GM12878 (cell line): ENCODE measurements at regions not wholly inside any gene's neighbourhood (a gene's known extent, or its start where the extent isn't known, plus 50 kb on each side); places are given as distances from the start of the nearest gene placed in this dataset.

Experiments
- ASH2L ChIP-seq: fragments of 300-600, 200-600 bp; sonication (generic); IDR thresholded peaks from 2 replicates; pipeline ENCODE4 v1.6.1; 2017; ENCODE audit warnings: low read depth, mild to moderate bottlenecking, borderline replicate concordance
- ATF3 ChIP-seq: IDR thresholded peaks from 2 replicates; pipeline ENCODE4 v1.6.1; 2011; ENCODE audit warnings: low read depth, mild to moderate bottlenecking, low read length, moderate library complexity, borderline replicate concordance; ENCODE audit errors: extremely low read depth
- BRCA1 ChIP-seq: IDR thresholded peaks from 2 replicates; pipeline ENCODE4 v1.6.1; 2011; ENCODE audit warnings: low read depth, low read length, improper control_type of control experiment
- CHD4 ChIP-seq: fragments of 200-600 bp; sonication (generic); IDR thresholded peaks from 2 replicates; pipeline ENCODE4 v1.6.1; 2016; ENCODE audit warnings: mild to moderate bottlenecking
- CREM ChIP-seq: IDR thresholded peaks from 2 replicates; pipeline ENCODE4 v1.6.1; 2014; ENCODE audit warnings: antibody characterized with exemption, low read depth
- FOXM1 ChIP-seq: IDR thresholded peaks from 2 replicates; pipeline ENCODE4 v1.6.1; 2012; ENCODE audit warnings: low read depth, mild to moderate bottlenecking, inconsistent platforms, low read length, moderate library complexity
- IRF4 ChIP-seq: IDR thresholded peaks from 2 replicates; pipeline ENCODE4 v1.6.1; 2011; ENCODE audit warnings: low read depth, low read length
- IRF5 ChIP-seq: fragments of 450-650 bp; IDR thresholded peaks from 2 replicates; pipeline ENCODE4 v1.6.1; 2017; ENCODE audit warnings: borderline replicate concordance
- SMAD1 ChIP-seq: fragments of 450-650 bp; IDR thresholded peaks from 2 replicates; pipeline ENCODE4 v1.6.1; 2018; ENCODE audit warnings: mild to moderate bottlenecking, low read depth; ENCODE audit not compliant: partially characterized antibody
- WRNIP1 ChIP-seq: IDR thresholded peaks from 2 replicates; pipeline ENCODE4 v1.6.1; 2011; ENCODE audit warnings: low read depth, low read length, improper control_type of control experiment, borderline replicate concordance
- YY1 ChIP-seq: IDR thresholded peaks from 2 replicates; pipeline ENCODE4 v1.6.1; 2011; ENCODE audit warnings: low read depth, mild to moderate bottlenecking, low read length
- ZNF207 ChIP-seq: fragments of 450-650 bp; IDR thresholded peaks from 2 replicates; pipeline ENCODE4 v1.6.1; 2014; ENCODE audit warnings: antibody characterized with exemption, mild to moderate bottlenecking, borderline replicate concordance
- TF ChIP-seq, protein P1 (sequence below): fragments of 450-650 bp; formaldehyde crosslinking; IDR thresholded peaks from 2 replicates; pipeline ENCODE4 v1.5.0; 2022; ENCODE audit warnings: mild to moderate bottlenecking, missing genetic modification characterization
- TF ChIP-seq, protein P2 (sequence below): fragments of 450-650 bp; IDR thresholded peaks from 2 replicates; pipeline ENCODE4 v1.6.1; 2017; ENCODE audit warnings: mild to moderate bottlenecking
- TF ChIP-seq, protein P3 (sequence below): fragments of 450-650 bp; formaldehyde crosslinking; IDR thresholded peaks from 2 replicates; pipeline ENCODE4 v1.4.0; 2020; ENCODE audit warnings: mild to moderate bottlenecking, moderate library complexity
- TF ChIP-seq, protein P4 (sequence below): fragments of 150-350 bp; IDR thresholded peaks from 2 replicates; pipeline ENCODE4 v1.6.1; 2014; ENCODE audit warnings: mild to moderate bottlenecking, low read depth, low read length

DNA sequence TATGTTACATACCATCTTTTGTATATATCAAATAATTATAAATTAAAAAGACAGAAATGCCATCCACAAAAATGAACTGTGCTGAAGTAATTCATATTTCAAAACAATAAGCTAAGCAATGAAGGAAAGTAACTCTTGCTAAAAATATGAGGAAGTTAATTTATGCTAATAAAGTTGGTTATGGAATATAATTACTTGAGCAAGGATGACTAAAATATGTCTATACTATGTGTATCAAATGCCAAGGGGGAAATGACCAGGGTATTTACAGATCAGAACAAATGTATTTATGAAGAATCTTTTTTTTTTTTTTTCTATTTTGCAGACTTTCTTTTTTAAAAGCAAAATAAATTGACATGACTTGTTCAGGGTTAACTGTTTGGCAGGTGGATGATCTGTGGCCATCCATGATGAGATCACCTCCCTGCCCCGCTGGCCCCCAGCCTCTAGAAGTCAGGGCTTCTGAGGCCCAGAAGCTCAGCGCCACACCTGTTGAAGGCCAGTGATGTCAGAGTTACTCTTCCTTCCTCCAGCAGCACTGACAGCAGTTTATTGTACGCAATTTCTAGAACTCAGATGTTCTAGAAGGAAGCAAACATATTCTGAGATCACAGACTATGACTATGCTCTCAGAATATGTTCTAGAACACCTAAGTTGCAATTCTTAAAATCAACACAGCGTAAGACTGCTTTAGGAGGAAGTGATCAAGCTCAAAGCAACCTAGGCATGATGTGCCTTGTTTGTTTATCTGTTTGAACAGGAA lies 196.1 kb upstream of the KLF14 start (continued):
- TF ChIP-seq, protein P1, sequence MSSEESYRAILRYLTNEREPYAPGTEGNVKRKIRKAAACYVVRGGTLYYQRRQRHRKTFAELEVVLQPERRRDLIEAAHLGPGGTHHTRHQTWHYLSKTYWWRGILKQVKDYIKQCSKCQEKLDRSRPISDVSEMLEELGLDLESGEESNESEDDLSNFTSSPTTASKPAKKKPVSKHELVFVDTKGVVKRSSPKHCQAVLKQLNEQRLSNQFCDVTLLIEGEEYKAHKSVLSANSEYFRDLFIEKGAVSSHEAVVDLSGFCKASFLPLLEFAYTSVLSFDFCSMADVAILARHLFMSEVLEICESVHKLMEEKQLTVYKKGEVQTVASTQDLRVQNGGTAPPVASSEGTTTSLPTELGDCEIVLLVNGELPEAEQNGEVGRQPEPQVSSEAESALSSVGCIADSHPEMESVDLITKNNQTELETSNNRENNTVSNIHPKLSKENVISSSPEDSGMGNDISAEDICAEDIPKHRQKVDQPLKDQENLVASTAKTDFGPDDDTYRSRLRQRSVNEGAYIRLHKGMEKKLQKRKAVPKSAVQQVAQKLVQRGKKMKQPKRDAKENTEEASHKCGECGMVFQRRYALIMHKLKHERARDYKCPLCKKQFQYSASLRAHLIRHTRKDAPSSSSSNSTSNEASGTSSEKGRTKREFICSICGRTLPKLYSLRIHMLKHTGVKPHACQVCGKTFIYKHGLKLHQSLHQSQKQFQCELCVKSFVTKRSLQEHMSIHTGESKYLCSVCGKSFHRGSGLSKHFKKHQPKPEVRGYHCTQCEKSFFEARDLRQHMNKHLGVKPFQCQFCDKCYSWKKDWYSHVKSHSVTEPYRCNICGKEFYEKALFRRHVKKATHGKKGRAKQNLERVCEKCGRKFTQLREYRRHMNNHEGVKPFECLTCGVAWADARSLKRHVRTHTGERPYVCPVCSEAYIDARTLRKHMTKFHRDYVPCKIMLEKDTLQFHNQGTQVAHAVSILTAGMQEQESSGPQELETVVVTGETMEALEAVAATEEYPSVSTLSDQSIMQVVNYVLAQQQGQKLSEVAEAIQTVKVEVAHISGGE (CRISPR knock-in tag): no peak
- TF ChIP-seq, protein P2, sequence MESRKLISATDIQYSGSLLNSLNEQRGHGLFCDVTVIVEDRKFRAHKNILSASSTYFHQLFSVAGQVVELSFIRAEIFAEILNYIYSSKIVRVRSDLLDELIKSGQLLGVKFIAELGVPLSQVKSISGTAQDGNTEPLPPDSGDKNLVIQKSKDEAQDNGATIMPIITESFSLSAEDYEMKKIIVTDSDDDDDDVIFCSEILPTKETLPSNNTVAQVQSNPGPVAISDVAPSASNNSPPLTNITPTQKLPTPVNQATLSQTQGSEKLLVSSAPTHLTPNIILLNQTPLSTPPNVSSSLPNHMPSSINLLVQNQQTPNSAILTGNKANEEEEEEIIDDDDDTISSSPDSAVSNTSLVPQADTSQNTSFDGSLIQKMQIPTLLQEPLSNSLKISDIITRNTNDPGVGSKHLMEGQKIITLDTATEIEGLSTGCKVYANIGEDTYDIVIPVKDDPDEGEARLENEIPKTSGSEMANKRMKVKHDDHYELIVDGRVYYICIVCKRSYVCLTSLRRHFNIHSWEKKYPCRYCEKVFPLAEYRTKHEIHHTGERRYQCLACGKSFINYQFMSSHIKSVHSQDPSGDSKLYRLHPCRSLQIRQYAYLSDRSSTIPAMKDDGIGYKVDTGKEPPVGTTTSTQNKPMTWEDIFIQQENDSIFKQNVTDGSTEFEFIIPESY: no peak; the same call in 1 of the 2 replicates
- TF ChIP-seq SMAD1: no peak
- peak; percentile 83 for TF ChIP-seq CREM
- no peak for TF ChIP-seq ZNF207
- TF ChIP-seq WRNIP1: no peak
- TF ChIP-seq BRCA1: no peak
- TF ChIP-seq IRF5: no peak
- TF ChIP-seq, protein P3, sequence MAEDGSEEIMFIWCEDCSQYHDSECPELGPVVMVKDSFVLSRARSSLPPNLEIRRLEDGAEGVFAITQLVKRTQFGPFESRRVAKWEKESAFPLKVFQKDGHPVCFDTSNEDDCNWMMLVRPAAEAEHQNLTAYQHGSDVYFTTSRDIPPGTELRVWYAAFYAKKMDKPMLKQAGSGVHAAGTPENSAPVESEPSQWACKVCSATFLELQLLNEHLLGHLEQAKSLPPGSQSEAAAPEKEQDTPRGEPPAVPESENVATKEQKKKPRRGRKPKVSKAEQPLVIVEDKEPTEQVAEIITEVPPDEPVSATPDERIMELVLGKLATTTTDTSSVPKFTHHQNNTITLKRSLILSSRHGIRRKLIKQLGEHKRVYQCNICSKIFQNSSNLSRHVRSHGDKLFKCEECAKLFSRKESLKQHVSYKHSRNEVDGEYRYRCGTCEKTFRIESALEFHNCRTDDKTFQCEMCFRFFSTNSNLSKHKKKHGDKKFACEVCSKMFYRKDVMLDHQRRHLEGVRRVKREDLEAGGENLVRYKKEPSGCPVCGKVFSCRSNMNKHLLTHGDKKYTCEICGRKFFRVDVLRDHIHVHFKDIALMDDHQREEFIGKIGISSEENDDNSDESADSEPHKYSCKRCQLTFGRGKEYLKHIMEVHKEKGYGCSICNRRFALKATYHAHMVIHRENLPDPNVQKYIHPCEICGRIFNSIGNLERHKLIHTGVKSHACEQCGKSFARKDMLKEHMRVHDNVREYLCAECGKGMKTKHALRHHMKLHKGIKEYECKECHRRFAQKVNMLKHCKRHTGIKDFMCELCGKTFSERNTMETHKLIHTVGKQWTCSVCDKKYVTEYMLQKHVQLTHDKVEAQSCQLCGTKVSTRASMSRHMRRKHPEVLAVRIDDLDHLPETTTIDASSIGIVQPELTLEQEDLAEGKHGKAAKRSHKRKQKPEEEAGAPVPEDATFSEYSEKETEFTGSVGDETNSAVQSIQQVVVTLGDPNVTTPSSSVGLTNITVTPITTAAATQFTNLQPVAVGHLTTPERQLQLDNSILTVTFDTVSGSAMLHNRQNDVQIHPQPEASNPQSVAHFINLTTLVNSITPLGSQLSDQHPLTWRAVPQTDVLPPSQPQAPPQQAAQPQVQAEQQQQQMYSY (CRISPR knock-in tag): no peak
- TF ChIP-seq FOXM1: no peak
- TF ChIP-seq IRF4: no peak
- TF ChIP-seq ASH2L: no peak
- no peak for TF ChIP-seq ATF3
- TF ChIP-seq CHD4: no peak
- TF ChIP-seq, protein P4, sequence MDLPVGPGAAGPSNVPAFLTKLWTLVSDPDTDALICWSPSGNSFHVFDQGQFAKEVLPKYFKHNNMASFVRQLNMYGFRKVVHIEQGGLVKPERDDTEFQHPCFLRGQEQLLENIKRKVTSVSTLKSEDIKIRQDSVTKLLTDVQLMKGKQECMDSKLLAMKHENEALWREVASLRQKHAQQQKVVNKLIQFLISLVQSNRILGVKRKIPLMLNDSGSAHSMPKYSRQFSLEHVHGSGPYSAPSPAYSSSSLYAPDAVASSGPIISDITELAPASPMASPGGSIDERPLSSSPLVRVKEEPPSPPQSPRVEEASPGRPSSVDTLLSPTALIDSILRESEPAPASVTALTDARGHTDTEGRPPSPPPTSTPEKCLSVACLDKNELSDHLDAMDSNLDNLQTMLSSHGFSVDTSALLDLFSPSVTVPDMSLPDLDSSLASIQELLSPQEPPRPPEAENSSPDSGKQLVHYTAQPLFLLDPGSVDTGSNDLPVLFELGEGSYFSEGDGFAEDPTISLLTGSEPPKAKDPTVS: no peak
- TF ChIP-seq YY1: no peak
